Mucosa of rectum (tissue), 2 donors: ENCODE measurements at regions not wholly inside any gene's neighbourhood (a gene's known extent, or its start where the extent isn't known, plus 50 kb on each side); places are given as distances from the start of the nearest gene placed in this dataset.

ENCODE experiments used
- H3K27ac ChIP-seq, 2 donors: one replicate each; pipeline ENCODE4 v1.7.0; 2013; ENCODE audit warnings: inconsistent platforms in 2 of 2, low read depth in 2 of 2, low read length in 2 of 2
- H3K27me3 ChIP-seq, 2 donors: one replicate each; pipeline ENCODE4 v1.7.0; 2013; ENCODE audit warnings: low read length in 2 of 2; ENCODE audit not compliant: control insufficient read depth in 2 of 2, insufficient read depth in 2 of 2
- H3K36me3 ChIP-seq, 2 donors: one replicate each; pipeline ENCODE4 v1.7.0; 2013; ENCODE audit warnings: low read length in 2 of 2; ENCODE audit not compliant: control insufficient read depth in 2 of 2, insufficient read depth in 2 of 2
- H3K4me1 ChIP-seq, 2 donors: one replicate each; pipeline ENCODE4 v1.7.0; 2013; ENCODE audit warnings: low read length in 2 of 2, mild to moderate bottlenecking in 1 of 2; ENCODE audit not compliant: control insufficient read depth in 2 of 2, insufficient read depth in 2 of 2
- H3K4me3 ChIP-seq, 2 donors: one replicate each; pipeline ENCODE4 v1.7.0; 2013; ENCODE audit warnings: low read length in 2 of 2
- H3K9ac ChIP-seq, 2 donors: one replicate each; pipeline ENCODE4 v1.7.0; 2013; ENCODE audit warnings: low read length in 2 of 2, low read depth in 1 of 2, mild to moderate bottlenecking in 1 of 2
- H3K9me3 ChIP-seq, 2 donors: one replicate each; pipeline ENCODE4 v1.7.0; 2013; ENCODE audit warnings: low read length in 2 of 2; ENCODE audit not compliant: control insufficient read depth in 2 of 2
- donor health status: healthy.
- donor health status: Normal muscosa, but diverticular disease.

- Histone ChIP-seq H3K9ac (no peak overlapping the region), H3K27me3 (no peaks in the 10 kb centered on the region), H3K9me3 (peaks cover 4 to 14% of the 10 kb centered on the region in 2 donors), H3K27ac (no peak overlapping the region), H3K4me3 (no peak overlapping the region), H3K36me3 (no peaks in the 10 kb centered on the region), H3K4me1 (no peaks in the 10 kb centered on the region)
Observed at GRCh38 chr6:18820725-18821124, 433.6 kb downstream of the RNF144B start.

- Histone ChIP-seq H3K9me3 (peaks cover 4 to 14% of the 10 kb centered on the region in 2 donors), H3K4me3 (no peak overlapping the region), H3K4me1 (no peaks in the 10 kb centered on the region), H3K36me3 (no peaks in the 10 kb centered on the region), H3K27ac (no peak overlapping the region), H3K27me3 (no peaks in the 10 kb centered on the region), H3K9ac (no peak overlapping the region)
Observed at GRCh38 chr6:18823782-18824386, 436.7 kb downstream of the RNF144B start.

- Histone ChIP-seq H3K36me3 (no peaks in the 10 kb centered on the region), H3K4me3 (no peak overlapping the region), H3K9ac (no peak overlapping the region), H3K27me3 (no peaks in the 10 kb centered on the region), H3K9me3 (no peaks in the 10 kb centered on the region), H3K4me1 (no peaks in the 10 kb centered on the region), H3K27ac (no peak overlapping the region)
Observed at GRCh38 chr6:18829272-18829870, 442.2 kb downstream of the RNF144B start.

- H3K27me3 ChIP-seq, result no peaks in the 10 kb centered on the region
- H3K4me3 ChIP-seq, result no peak overlapping the region
- H3K27ac ChIP-seq, result no peak overlapping the region
- H3K36me3 ChIP-seq, result no peaks in the 10 kb centered on the region
- H3K9me3 ChIP-seq, result no peaks in the 10 kb centered on the region
- no peaks in the 10 kb centered on the region for H3K4me1 ChIP-seq
- H3K9ac ChIP-seq, result no peak overlapping the region
Observed at GRCh38 chr6:18835976-18836375, 448.8 kb downstream of the RNF144B start.

GRCh38 chr6:18837013-18837412 lies 449.9 kb downstream of the RNF144B start:
- H3K27me3 ChIP-seq, result no peaks in the 10 kb centered on the region

GRCh38 chr6:18842534-18842933 lies 455.4 kb downstream of the RNF144B start:
- no peak overlapping the region for H3K4me3 ChIP-seq
- H3K4me1 ChIP-seq, result no peaks in the 10 kb centered on the region
- no peaks in the 10 kb centered on the region for H3K9me3 ChIP-seq
- no peak overlapping the region for H3K27ac ChIP-seq
- no peaks in the 10 kb centered on the region for H3K27me3 ChIP-seq
- no peaks in the 10 kb centered on the region for H3K36me3 ChIP-seq
- H3K9ac ChIP-seq, result no peak overlapping the region

More at GRCh38 chr6:18837013-18837412, 449.9 kb downstream of the RNF144B start:
- Histone ChIP-seq H3K27ac (no peak overlapping the region), H3K36me3 (no peaks in the 10 kb centered on the region), H3K9me3 (no peaks in the 10 kb centered on the region), H3K9ac (no peak overlapping the region), H3K4me1 (no peaks in the 10 kb centered on the region), H3K4me3 (no peak overlapping the region)

- H3K9ac ChIP-seq, result no peak overlapping the region
- H3K4me1 ChIP-seq, result no peaks in the 10 kb centered on the region
- H3K4me3 ChIP-seq, result no peak overlapping the region
- no peaks in the 10 kb centered on the region for H3K9me3 ChIP-seq
- H3K27me3 ChIP-seq, result no peaks in the 10 kb centered on the region
- no peaks in the 10 kb centered on the region for H3K36me3 ChIP-seq
- H3K27ac ChIP-seq, result no peak overlapping the region
Observed at GRCh38 chr6:18845896-18846295, 458.7 kb downstream of the RNF144B start.

- Histone ChIP-seq H3K9ac (no peak overlapping the region), H3K36me3 (no peaks in the 10 kb centered on the region), H3K27me3 (no peaks in the 10 kb centered on the region), H3K9me3 (no peaks in the 10 kb centered on the region), H3K4me3 (no peak overlapping the region), H3K27ac (no peak overlapping the region), H3K4me1 (no peaks in the 10 kb centered on the region)
Observed at GRCh38 chr6:18846327-18846726, 459.2 kb downstream of the RNF144B start.

- no peak overlapping the region for H3K4me3 ChIP-seq
- H3K36me3 ChIP-seq, result no peaks in the 10 kb centered on the region
- H3K4me1 ChIP-seq, result no peaks in the 10 kb centered on the region
- H3K27me3 ChIP-seq, result no peaks in the 10 kb centered on the region
- no peak overlapping the region for H3K9ac ChIP-seq
- H3K27ac ChIP-seq, result no peak overlapping the region
- H3K9me3 ChIP-seq, result peaks cover 0 to 2% of the 10 kb centered on the region in 2 donors
Observed at GRCh38 chr6:18861204-18861603, 474.1 kb downstream of the RNF144B start.

- no peaks in the 10 kb centered on the region for H3K4me1 ChIP-seq
- no peak overlapping the region for H3K4me3 ChIP-seq
- no peak overlapping the region for H3K27ac ChIP-seq
- no peaks in the 10 kb centered on the region for H3K36me3 ChIP-seq
- H3K9ac ChIP-seq, result no peak overlapping the region
- no peaks in the 10 kb centered on the region for H3K27me3 ChIP-seq
- H3K9me3 ChIP-seq, result no peaks in the 10 kb centered on the region
Observed at GRCh38 chr6:18883268-18883667, 496.1 kb downstream of the RNF144B start.
